SK-N-SH (cell line): ENCODE measurements at regions not wholly inside any gene's neighbourhood (a gene's known extent, or its start where the extent isn't known, plus 50 kb on each side); places are given as distances from the start of the nearest gene placed in this dataset.

Source experiments
- CTCF ChIA-PET: fragments of 300-600, 350-600 bp; formaldehyde crosslinking; extraction: SDS; loops from one replicate; lab custom pipeline; 2021; lab: Yijun Ruan, JAX
- POLR2A ChIA-PET: fragments of 350-600 bp; sonication (Branson Sonifier 250); formaldehyde crosslinking; extraction: SDS; loops from one replicate; lab custom pipeline; 2020; ENCODE audit warnings: antibody characterized with exemption, inconsistent platforms; lab: Yijun Ruan, JAX
- DNase-seq: peaks from one replicate; pipeline ENCODE4 v3.0.0; 2012
- H2AFZ ChIP-seq: fragments of 200-600 bp; sonication (generic); 2 replicates; pipeline ENCODE4 v1.8.1; 2016; ENCODE audit warnings: antibody characterized with exemption, mild to moderate bottlenecking, low read depth
- H3F3A ChIP-seq: fragments of 200-600 bp; sonication (generic); replicated peaks from 2 replicates; pipeline ENCODE3; 2016; ENCODE audit warnings: antibody characterized with exemption, mild to moderate bottlenecking; ENCODE audit not compliant: insufficient read depth
- H3K27ac ChIP-seq, 2 experiments: fragments of 200-500 bp in 1 of 2; fragments of 200-600 bp in 1 of 2; sonication (Bioruptor generic) in 1 of 2; sonication (generic), shearing (Covaris generic) in 1 of 2; 2 replicates each; pipeline versions ENCODE4 v1.5.1 to v1.6.1; 2014 to 2016; ENCODE audit warnings: low read depth in 2 of 2, inconsistent platforms in 1 of 2, low read length in 1 of 2, mild to moderate bottlenecking in 1 of 2, mixed read lengths in 1 of 2
- H3K27me3 ChIP-seq: fragments of 200-600 bp; sonication (generic), shearing (Covaris generic); 2 replicates; pipeline ENCODE4 v1.6.1; 2016; ENCODE audit warnings: mixed run types; ENCODE audit not compliant: insufficient read depth
- H3K36me3 ChIP-seq, 2 experiments: fragments of 200-500 bp in 1 of 2; fragments of 200-600 bp in 1 of 2; sonication (Bioruptor generic) in 1 of 2; sonication (generic) in 1 of 2; replicated peaks in 1 of 2; 2 replicates each; pipeline versions ENCODE3 to v1.5.1; 2014 to 2016; ENCODE audit warnings: low read length in 1 of 2, mild to moderate bottlenecking in 1 of 2; ENCODE audit not compliant: insufficient read depth in 2 of 2, control insufficient read depth in 1 of 2
- H3K4me1 ChIP-seq, 2 experiments: fragments of 200-500 bp in 1 of 2; fragments of 200-600 bp in 1 of 2; sonication (Bioruptor generic) in 1 of 2; sonication (generic), shearing (Covaris generic) in 1 of 2; 2 replicates each; pipeline versions ENCODE4 v1.5.1 to v1.6.1; 2014 to 2016; ENCODE audit warnings: low read depth in 1 of 2, low read length in 1 of 2, mixed run types in 1 of 2; ENCODE audit not compliant: insufficient read depth in 2 of 2, control insufficient read depth in 1 of 2
- H3K4me2 ChIP-seq: fragments of 200-600 bp; sonication (generic), shearing (Covaris generic); 2 replicates; pipeline ENCODE4 v1.6.1; 2017; ENCODE audit warnings: mixed run types
- H3K4me3 ChIP-seq, 2 experiments: fragments of 200-500 bp in 1 of 2; fragments of 200-600 bp in 1 of 2; sonication (Bioruptor generic) in 1 of 2; sonication (generic), shearing (Covaris generic) in 1 of 2; 2 replicates each; pipeline versions ENCODE4 v1.5.1 to v1.8.1; 2014 to 2016; ENCODE audit warnings: low read depth in 2 of 2, inconsistent platforms in 1 of 2, low read length in 1 of 2, mild to moderate bottlenecking in 1 of 2, mixed read lengths in 1 of 2, moderate library complexity in 1 of 2
- H3K79me2 ChIP-seq: fragments of 200-600 bp; sonication (generic); 2 replicates; pipeline ENCODE4 v1.8.1; 2017; ENCODE audit warnings: mild to moderate bottlenecking; ENCODE audit not compliant: insufficient read depth
- H3K9ac ChIP-seq: fragments of 200-600 bp; sonication (generic); 2 replicates; pipeline ENCODE4 v1.6.1; 2017; ENCODE audit warnings: mixed run types
- H3K9me2 ChIP-seq: fragments of 200-600 bp; sonication (generic); 2 replicates; pipeline ENCODE4 v1.6.1; 2017; ENCODE audit warnings: mixed run types
- H3K9me3 ChIP-seq: fragments of 200-600 bp; sonication (generic); 2 replicates; pipeline ENCODE4 v1.6.1; 2017; ENCODE audit warnings: mixed run types, mild to moderate bottlenecking, moderate library complexity
- H4K20me1 ChIP-seq: fragments of 200-600 bp; sonication (generic); 2 replicates; pipeline ENCODE4 v1.6.1; 2017; ENCODE audit warnings: mild to moderate bottlenecking, mixed run types; ENCODE audit not compliant: insufficient read depth
- FOSL2 ChIP-seq: IDR thresholded peaks from 2 replicates; pipeline ENCODE4 v1.4.0; 2012; ENCODE audit warnings: low read depth, mild to moderate bottlenecking, moderate library complexity, borderline replicate concordance
- GABPA ChIP-seq: IDR thresholded peaks from 2 replicates; pipeline ENCODE4 v1.4.0; 2012; ENCODE audit warnings: low read depth, mild to moderate bottlenecking
- IRF3 ChIP-seq: fragments of 150-350 bp; IDR thresholded peaks from 2 replicates; pipeline ENCODE4 v1.6.1; 2016; ENCODE audit warnings: mild to moderate bottlenecking, low read depth, low read length
- MEF2A ChIP-seq: IDR thresholded peaks from 2 replicates; pipeline ENCODE4 v1.4.0; 2012; ENCODE audit warnings: low read depth, borderline replicate concordance
- MXI1 ChIP-seq: IDR thresholded peaks from 2 replicates; pipeline ENCODE4 v1.6.1; 2012; ENCODE audit warnings: mild to moderate bottlenecking, low read depth, low read length, improper control_type of control experiment
- RAD21 ChIP-seq: IDR thresholded peaks from 2 replicates; pipeline ENCODE4 v1.6.1; 2012; ENCODE audit warnings: mild to moderate bottlenecking, low read length
- SMC3 ChIP-seq: IDR thresholded peaks from 2 replicates; pipeline ENCODE4 v1.6.1; 2012; ENCODE audit warnings: low read depth, low read length, improper control_type of control experiment
- TAF1 ChIP-seq: IDR thresholded peaks from 2 replicates; pipeline ENCODE4 v1.6.1; 2012; ENCODE audit warnings: low read depth, mild to moderate bottlenecking, low read length, moderate library complexity, borderline replicate concordance
- TCF12 ChIP-seq: IDR thresholded peaks from 2 replicates; pipeline ENCODE4 v1.4.0; 2012
- TEAD4 ChIP-seq: IDR thresholded peaks from 2 replicates; pipeline ENCODE4 v1.4.0; 2012; ENCODE audit warnings: mild to moderate bottlenecking, borderline replicate concordance; ENCODE audit not compliant: insufficient read depth
- USF1 ChIP-seq: IDR thresholded peaks from 2 replicates; pipeline ENCODE4 v1.4.0; 2012; ENCODE audit warnings: low read depth, borderline replicate concordance
- USF2 ChIP-seq: fragments of 150-350 bp; IDR thresholded peaks from 2 replicates; pipeline ENCODE4 v1.6.1; 2017; ENCODE audit warnings: antibody characterized with exemption, low read length, low read depth, borderline replicate concordance
- WGBS: methylation state at CpG from one replicate; pipeline ENCODE4 v1.1.6; 2017; ENCODE audit warnings: low lambda C conversion rate; 5-methylcytosine and 5-hydroxymethylcytosine counted together

DNA sequence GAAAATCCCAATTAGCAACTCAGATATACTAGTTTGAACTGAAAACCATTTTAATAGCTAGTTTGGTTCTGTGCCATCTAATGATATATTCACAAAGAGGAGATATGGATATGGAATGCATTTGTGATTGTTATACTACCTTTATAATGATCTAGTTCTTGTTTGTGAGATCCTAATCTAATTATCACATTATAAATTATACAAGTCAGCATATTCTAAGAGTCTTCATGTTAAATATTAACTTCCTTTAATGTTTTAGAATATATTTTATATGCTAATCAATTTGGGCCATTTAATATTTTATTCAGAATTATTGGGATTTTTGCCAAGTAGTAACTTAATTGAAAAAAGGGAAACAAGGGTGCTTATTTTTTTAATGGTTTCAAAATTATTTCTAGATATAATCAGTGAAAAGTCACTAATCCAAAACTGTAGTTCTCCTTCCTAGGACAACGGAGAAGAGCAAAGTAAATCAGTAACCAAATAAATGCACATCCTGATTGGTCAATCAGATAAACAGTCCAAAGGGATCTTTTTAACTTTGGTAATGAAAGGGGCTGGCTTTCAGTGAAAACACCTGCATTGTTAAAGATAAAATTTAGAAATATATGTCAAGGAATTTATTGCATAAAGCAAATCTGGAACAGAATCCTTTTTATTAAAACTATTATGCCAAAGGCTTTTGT, 173.9 kb upstream of the MEOX2 start:
- Histone ChIP-seq H3K9ac (no peak overlapping the region), H3F3A (no peaks in the 10 kb centered on the region), H3K4me2 (no peak overlapping the region), H3K36me3 (no peaks in the 10 kb centered on the region), H3K4me1 (no peaks in the 10 kb centered on the region), H2AFZ (no peak overlapping the region), H3K27ac (no peak overlapping the region), H3K9me3 (no peaks in the 10 kb centered on the region), H3K9me2 (no peaks in the 10 kb centered on the region), H3K79me2 (no peaks in the 10 kb centered on the region), H4K20me1 (no peaks in the 10 kb centered on the region), H3K27me3 (no peaks in the 10 kb centered on the region), H3K4me3 (no peak overlapping the region)
- CTCF ChIA-PET: no interaction called here
- POLR2A ChIA-PET: no interaction called here
- no peak for DNase-seq
- TF ChIP-seq USF2 (no peak), FOSL2 (no peak), RAD21 (no peak), USF1 (no peak), GABPA (no peak), MEF2A (no peak), MXI1 (no peak), IRF3 (no peak), SMC3 (no peak), TEAD4 (no peak), TAF1 (no peak)
- WGBS: 2% methylated on average over 1 of the region's 1 CpG

- Histone ChIP-seq H3K4me3 (no peak overlapping the region), H2AFZ (no peak overlapping the region), H3K4me1 (no peaks in the 10 kb centered on the region), H3K9me2 (no peaks in the 10 kb centered on the region)
- no peak for DNase-seq
- no peak for TF ChIP-seq TCF12
- no peak for TF ChIP-seq GABPA
- TF ChIP-seq, all 33 proteins: peak for 0
- Histone ChIP-seq H3F3A (no peaks in the 10 kb centered on the region), H3K9me3 (no peaks in the 10 kb centered on the region), H3K27me3 (no peaks in the 10 kb centered on the region), H3K36me3 (no peaks in the 10 kb centered on the region), H3K4me2 (no peak overlapping the region), H3K79me2 (no peaks in the 10 kb centered on the region), H3K27ac (no peak overlapping the region), H4K20me1 (no peaks in the 10 kb centered on the region), H3K9ac (no peak overlapping the region)
- ChIA-PET POLR2A (no interaction called here), CTCF (interaction anchor here (1.2 kb wide), 1 partner anchor 19 kb away, joined by 3 read pairs; no protein-coding TSS in a partner anchor)
- 21% methylated on average over 3 of the region's 3 CpGs for WGBS
Measured at GRCh38 chr7:15857026-15857425, 170.5 kb upstream of the MEOX2 start.
